K562 (cell line): ENCODE measurements at regions not wholly inside any gene's neighbourhood (a gene's known extent, or its start where the extent isn't known, plus 50 kb on each side); places are given as distances from the start of the nearest gene placed in this dataset.

Experiments used
- ATAC-seq: fragments of 200-7000 bp; cut with Tn5 transposase; 3 replicates; pipeline ENCODE4 v1.9.1; 2020; ENCODE audit warnings: moderate library complexity
- BruUV-seq: library from RNA; stranded (reverse); fragments of 400-500 nt; replicated peaks from 2 replicates; lab custom pipeline; 2021; lab: Mats Ljungman, UMichigan
- CTCF ChIA-PET: fragments of 300-600 bp; formaldehyde crosslinking; extraction: SDS; loops from one replicate; lab custom pipeline; 2021; ENCODE audit warnings: low intra/inter-chr PET ratio; lab: Yijun Ruan, JAX
- POLR2A ChIA-PET: fragments of 300-600, 350-650 bp; sonication (Branson Sonifier 250); formaldehyde crosslinking; extraction: SDS; loops from one replicate; lab custom pipeline; 2021; ENCODE audit warnings: antibody characterized with exemption, inconsistent platforms; lab: Yijun Ruan, JAX
- DNase-seq, 4 experiments: peaks; one replicate each; pipeline versions ENCODE4 v3.0.0 to v3.0.0-alpha.2; 2011 to 2018; ENCODE audit warnings: low spot score in 3 of 4, mixed read lengths in 3 of 4; ENCODE audit errors: extremely low read depth in 1 of 4
- FAIRE-seq: peaks from 2 replicates; lab custom pipeline; 2011; peaks lifted over from hg19 to GRCh38; lab: Jason Lieb, UNC
- H2AFZ ChIP-seq: 2 replicates; pipeline ENCODE4 v1.6.0; 2011; ENCODE audit warnings: low read depth, low read length, control low read depth, inconsistent platforms
- H3K27ac ChIP-seq: fragments of 200-600 bp; 3 replicates; pipeline ENCODE4 v1.8.0; 2011; ENCODE audit warnings: low read depth, mild to moderate bottlenecking, control low read depth, inconsistent platforms, low read length, moderate library complexity, mixed read lengths; ENCODE audit errors: extremely low read depth
- H3K27me3 ChIP-seq, 2 experiments: fragments of 300-600 bp in 1 of 2; 2 replicates in 1 of 2; 3 replicates in 1 of 2; pipeline versions ENCODE4 v1.6.0 to v1.8.0; 2011; ENCODE audit warnings: inconsistent platforms in 2 of 2, low read length in 2 of 2, mild to moderate bottlenecking in 1 of 2, mixed read lengths in 1 of 2, moderate library complexity in 1 of 2; ENCODE audit not compliant: control insufficient read depth in 2 of 2, insufficient read depth in 2 of 2
- H3K36me3 ChIP-seq: fragments of 300-600 bp; 3 replicates; pipeline ENCODE4 v1.8.0; 2011; ENCODE audit warnings: mild to moderate bottlenecking, low read length, inconsistent platforms; ENCODE audit not compliant: control insufficient read depth, insufficient read depth
- H3K4me1 ChIP-seq, 2 experiments: fragments of 200-600 bp in 1 of 2; replicated peaks in 1 of 2; 2 replicates in 1 of 2; 3 replicates in 1 of 2; pipeline versions ENCODE4 v1.5.1 to v1.8.0; 2011; ENCODE audit warnings: inconsistent platforms in 2 of 2, low read length in 2 of 2, mild to moderate bottlenecking in 1 of 2, mixed read lengths in 1 of 2, moderate library complexity in 1 of 2; ENCODE audit not compliant: control insufficient read depth in 2 of 2, insufficient read depth in 2 of 2
- H3K4me2 ChIP-seq: 2 replicates; pipeline ENCODE4 v1.6.1; 2011; ENCODE audit warnings: low read length, control low read depth, inconsistent platforms, mixed read lengths; ENCODE audit not compliant: insufficient read depth
- H3K4me3 ChIP-seq: fragments of 200-600 bp; sonication (generic), shearing (Covaris generic); 2 replicates; pipeline ENCODE4 v1.5.1; 2016; ENCODE audit warnings: control low read depth, inconsistent platforms
- H3K79me2 ChIP-seq: fragments of 200-600 bp; 3 replicates; pipeline ENCODE4 v1.8.0; 2011; ENCODE audit warnings: low read length, inconsistent platforms; ENCODE audit not compliant: control insufficient read depth, insufficient read depth
- H3K9ac ChIP-seq, 2 experiments: 2 replicates each; pipeline versions ENCODE4 v1.6.0 to v1.6.1; 2011; ENCODE audit warnings: low read depth in 2 of 2, low read length in 2 of 2, control low read depth in 1 of 2, inconsistent platforms in 1 of 2, mild to moderate bottlenecking in 1 of 2, mixed read lengths in 1 of 2; ENCODE audit not compliant: insufficient read depth in 1 of 2
- H3K9me1 ChIP-seq: one replicate; pipeline ENCODE4 v1.6.0; 2011; ENCODE audit warnings: inconsistent platforms, mild to moderate bottlenecking, low read length, moderate library complexity; ENCODE audit not compliant: control insufficient read depth, insufficient read depth
- H3K9me3 ChIP-seq: replicated peaks from 2 replicates; pipeline ENCODE4 v1.5.1; 2011; ENCODE audit warnings: low read depth, low read length, inconsistent platforms; ENCODE audit not compliant: control insufficient read depth, insufficient read depth
- H4K20me1 ChIP-seq: replicated peaks from 2 replicates; pipeline ENCODE4 v1.6.1; 2011; ENCODE audit warnings: low read length, inconsistent platforms, mixed read lengths; ENCODE audit not compliant: control insufficient read depth, insufficient read depth
- CBX2 ChIP-seq: fragments of 200-600 bp; sonication (generic); IDR thresholded peaks from one replicate; pipeline ENCODE4 v1.6.1; 2012; ENCODE audit warnings: mild to moderate bottlenecking, low read length, inconsistent platforms; ENCODE audit not compliant: insufficient read depth, poor library complexity, severe bottlenecking
- FOXJ2 ChIP-seq: fragments of 200-800 bp; sonication (Bioruptor generic); IDR thresholded peaks from 2 replicates; pipeline ENCODE4 v1.6.1; 2016; ENCODE audit warnings: missing genetic modification characterization, missing compliant biosample characterization
- FOXJ3 ChIP-seq: sonication (generic); formaldehyde crosslinking; IDR thresholded peaks from 2 replicates; pipeline ENCODE4 v1.4.0; 2020; ENCODE audit warnings: mild to moderate bottlenecking, missing genetic modification reagents
- FOXK1 ChIP-seq: sonication (generic); formaldehyde crosslinking; IDR thresholded peaks from 2 replicates; pipeline ENCODE4 v1.8.0; 2022; ENCODE audit warnings: missing genetic modification reagents, mild to moderate bottlenecking, borderline replicate concordance
- IFI16 ChIP-seq: fragments of 250-450 bp; sonication (Bioruptor Pico); IDR thresholded peaks from 2 replicates; pipeline ENCODE4 v2.1.2; 2022; ENCODE audit warnings: mild to moderate bottlenecking, inconsistent platforms
- IRF2 ChIP-seq: sonication (generic); formaldehyde crosslinking; IDR thresholded peaks from 2 replicates; pipeline ENCODE4 v1.8.1; 2022; ENCODE audit warnings: mild to moderate bottlenecking, missing genetic modification reagents
- MYNN ChIP-seq, 2 experiments: sonication (generic); formaldehyde crosslinking in 1 of 2; IDR thresholded peaks; 2 replicates each; pipeline versions ENCODE4 v1.5.0 to v1.6.1; 2016 to 2020; ENCODE audit warnings: antibody characterized with exemption in 1 of 2, missing genetic modification reagents in 1 of 2
- ZNF134 ChIP-seq: fragments of 250-450 bp; sonication (Bioruptor Pico); conservative IDR thresholded peaks from 2 replicates; pipeline ENCODE4 v1.4.0; 2020
- ZNF197 ChIP-seq: fragments of 200-800 bp; sonication (Bioruptor generic); IDR thresholded peaks from 2 replicates; pipeline ENCODE4 v1.6.1; 2016; ENCODE audit warnings: low read depth, missing genetic modification characterization, missing compliant biosample characterization
- ZNF354B ChIP-seq: fragments of 250-450 bp; sonication (Bioruptor Pico); IDR thresholded peaks from 2 replicates; pipeline ENCODE4 v1.4.0; 2020
- ZNF589 ChIP-seq: fragments of 200-800 bp; sonication (Bioruptor generic); IDR thresholded peaks from 2 replicates; pipeline ENCODE4 v1.6.1; 2016; ENCODE audit warnings: low read depth, missing genetic modification characterization, missing compliant biosample characterization
- WGBS: fragments of 100-300 bp; shearing (Covaris generic); methylation state at CpG from one replicate; pipeline ENCODE4 v1.1.6; 2016; ENCODE audit warnings: low coverage, mixed read lengths; ENCODE audit not compliant: insufficient coverage; ENCODE audit errors: missing lambda C conversion rate; 5-methylcytosine and 5-hydroxymethylcytosine counted together
- in situ Hi-C: fragments of 300-500 bp; cut with MboI; formaldehyde crosslinking; loops from 4 replicates; pipeline ENCODE4 v1.15.0; 2018; ENCODE audit warnings: inconsistent platforms, mixed read lengths
- intact Hi-C: fragments of 100-400 bp; cut with micrococcal nuclease; formaldehyde crosslinking; loops from 2 replicates; pipeline ENCODE4 v1.14.2; 2022
- TF ChIP-seq, protein P1 (sequence below): fragments of 450-650 bp; IDR thresholded peaks from 2 replicates; pipeline ENCODE4 v1.6.1; 2016; ENCODE audit warnings: borderline replicate concordance
- TF ChIP-seq, protein P2 (sequence below): fragments of 250-450 bp; sonication (Bioruptor Pico); IDR thresholded peaks from 2 replicates; pipeline ENCODE4 v1.9.0; 2021; ENCODE audit warnings: mild to moderate bottlenecking
- TF ChIP-seq, protein P3 (sequence below), 2 experiments: fragments of 450-650 bp in 1 of 2; sonication (generic) in 1 of 2; formaldehyde crosslinking in 1 of 2; IDR thresholded peaks in 1 of 2; conservative IDR thresholded peaks in 1 of 2; 2 replicates each; pipeline versions ENCODE4 v1.6.1 to v1.8.1; 2016 to 2023; ENCODE audit warnings: mild to moderate bottlenecking in 2 of 2, moderate library complexity in 2 of 2, inconsistent platforms in 1 of 2, missing genetic modification reagents in 1 of 2
- TF ChIP-seq, protein P4 (sequence below): fragments of 200-800 bp; sonication (Bioruptor generic); IDR thresholded peaks from 2 replicates; pipeline ENCODE4 v1.6.1; 2016; ENCODE audit warnings: missing genetic modification characterization, missing compliant biosample characterization

DNA sequence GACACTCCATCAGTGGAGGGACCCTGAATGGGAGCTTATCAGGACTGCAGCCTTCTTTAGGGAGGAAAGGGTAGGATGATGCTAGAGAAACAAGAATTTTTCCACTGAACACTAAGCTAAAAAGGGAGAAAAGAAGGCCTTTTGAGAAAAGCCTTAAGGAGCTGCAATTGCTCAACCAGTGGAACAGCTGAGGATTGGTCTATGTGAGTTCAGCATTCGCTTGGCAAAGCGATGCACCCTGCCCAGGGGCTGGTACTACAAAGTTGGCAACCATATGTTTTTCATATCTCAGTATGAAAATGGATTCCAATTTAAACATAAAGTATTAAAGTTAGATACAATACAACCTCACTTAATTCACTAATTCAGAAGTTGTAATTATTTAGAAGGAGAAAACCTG lies 117.8 kb upstream of the FAM20A start:
- ATAC-seq (no peak), DNase-seq (no peak), FAIRE-seq (no peak)
- no peaks in the 10 kb centered on the region for H3K4me1 ChIP-seq
- H3K4me3 ChIP-seq, result no peak overlapping the region
- ChIA-PET CTCF (no interaction called here), POLR2A (no interaction called here)
- in situ Hi-C loops, result no loop called here
- H3K9me1 ChIP-seq, result no peaks in the 10 kb centered on the region
- H3K27ac ChIP-seq, result no peak overlapping the region
- no peaks in the 10 kb centered on the region for H3K36me3 ChIP-seq
- WGBS, result 0% methylated on average over 2 of the region's 2 CpGs
- no peak overlapping the region for H2AFZ ChIP-seq
- H3K9me3 ChIP-seq, result no peaks in the 10 kb centered on the region
- H3K79me2 ChIP-seq, result no peaks in the 10 kb centered on the region
- intact Hi-C loops, result no loop called here
- H4K20me1 ChIP-seq, result no peaks in the 10 kb centered on the region
- no peaks in the 10 kb centered on the region for H3K27me3 ChIP-seq
- no peak overlapping the region for H3K9ac ChIP-seq
- BruUV-seq, result no TSS peak
- H3K4me2 ChIP-seq, result no peak overlapping the region
- no peak for TF ChIP-seq ZNF354B (CRISPR knock-in tag)
- TF ChIP-seq, protein P1, sequence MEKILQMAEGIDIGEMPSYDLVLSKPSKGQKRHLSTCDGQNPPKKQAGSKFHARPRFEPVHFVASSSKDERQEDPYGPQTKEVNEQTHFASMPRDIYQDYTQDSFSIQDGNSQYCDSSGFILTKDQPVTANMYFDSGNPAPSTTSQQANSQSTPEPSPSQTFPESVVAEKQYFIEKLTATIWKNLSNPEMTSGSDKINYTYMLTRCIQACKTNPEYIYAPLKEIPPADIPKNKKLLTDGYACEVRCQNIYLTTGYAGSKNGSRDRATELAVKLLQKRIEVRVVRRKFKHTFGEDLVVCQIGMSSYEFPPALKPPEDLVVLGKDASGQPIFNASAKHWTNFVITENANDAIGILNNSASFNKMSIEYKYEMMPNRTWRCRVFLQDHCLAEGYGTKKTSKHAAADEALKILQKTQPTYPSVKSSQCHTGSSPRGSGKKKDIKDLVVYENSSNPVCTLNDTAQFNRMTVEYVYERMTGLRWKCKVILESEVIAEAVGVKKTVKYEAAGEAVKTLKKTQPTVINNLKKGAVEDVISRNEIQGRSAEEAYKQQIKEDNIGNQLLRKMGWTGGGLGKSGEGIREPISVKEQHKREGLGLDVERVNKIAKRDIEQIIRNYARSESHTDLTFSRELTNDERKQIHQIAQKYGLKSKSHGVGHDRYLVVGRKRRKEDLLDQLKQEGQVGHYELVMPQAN, result no peak
- TF ChIP-seq, protein P2, sequence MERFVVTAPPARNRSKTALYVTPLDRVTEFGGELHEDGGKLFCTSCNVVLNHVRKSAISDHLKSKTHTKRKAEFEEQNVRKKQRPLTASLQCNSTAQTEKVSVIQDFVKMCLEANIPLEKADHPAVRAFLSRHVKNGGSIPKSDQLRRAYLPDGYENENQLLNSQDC (CRISPR knock-in tag), result no peak
- TF ChIP-seq IRF2 (CRISPR knock-in tag), result no peak
- TF ChIP-seq MYNN (IDR thresholded peaks at IDR 0.05), result no peak
- no peak for TF ChIP-seq MYNN (CRISPR knock-in tag; IDR thresholded peaks at IDR 0.05)
- TF ChIP-seq, protein P3, sequence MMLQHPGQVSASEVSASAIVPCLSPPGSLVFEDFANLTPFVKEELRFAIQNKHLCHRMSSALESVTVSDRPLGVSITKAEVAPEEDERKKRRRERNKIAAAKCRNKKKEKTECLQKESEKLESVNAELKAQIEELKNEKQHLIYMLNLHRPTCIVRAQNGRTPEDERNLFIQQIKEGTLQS (IDR thresholded peaks at IDR 0.05), result no peak
- TF ChIP-seq, protein P3 (CRISPR knock-in tag; conservative IDR thresholded peaks at IDR 0.05), result no peak
- no peak for TF ChIP-seq FOXJ3 (CRISPR knock-in tag)
- no peak for TF ChIP-seq CBX2
- TF ChIP-seq FOXK1, result no peak
- no peak for TF ChIP-seq ZNF197
- TF ChIP-seq FOXJ2 (tag), result no peak
- TF ChIP-seq ZNF589 (CRISPR knock-in tag), result no peak
- TF ChIP-seq, protein P4, sequence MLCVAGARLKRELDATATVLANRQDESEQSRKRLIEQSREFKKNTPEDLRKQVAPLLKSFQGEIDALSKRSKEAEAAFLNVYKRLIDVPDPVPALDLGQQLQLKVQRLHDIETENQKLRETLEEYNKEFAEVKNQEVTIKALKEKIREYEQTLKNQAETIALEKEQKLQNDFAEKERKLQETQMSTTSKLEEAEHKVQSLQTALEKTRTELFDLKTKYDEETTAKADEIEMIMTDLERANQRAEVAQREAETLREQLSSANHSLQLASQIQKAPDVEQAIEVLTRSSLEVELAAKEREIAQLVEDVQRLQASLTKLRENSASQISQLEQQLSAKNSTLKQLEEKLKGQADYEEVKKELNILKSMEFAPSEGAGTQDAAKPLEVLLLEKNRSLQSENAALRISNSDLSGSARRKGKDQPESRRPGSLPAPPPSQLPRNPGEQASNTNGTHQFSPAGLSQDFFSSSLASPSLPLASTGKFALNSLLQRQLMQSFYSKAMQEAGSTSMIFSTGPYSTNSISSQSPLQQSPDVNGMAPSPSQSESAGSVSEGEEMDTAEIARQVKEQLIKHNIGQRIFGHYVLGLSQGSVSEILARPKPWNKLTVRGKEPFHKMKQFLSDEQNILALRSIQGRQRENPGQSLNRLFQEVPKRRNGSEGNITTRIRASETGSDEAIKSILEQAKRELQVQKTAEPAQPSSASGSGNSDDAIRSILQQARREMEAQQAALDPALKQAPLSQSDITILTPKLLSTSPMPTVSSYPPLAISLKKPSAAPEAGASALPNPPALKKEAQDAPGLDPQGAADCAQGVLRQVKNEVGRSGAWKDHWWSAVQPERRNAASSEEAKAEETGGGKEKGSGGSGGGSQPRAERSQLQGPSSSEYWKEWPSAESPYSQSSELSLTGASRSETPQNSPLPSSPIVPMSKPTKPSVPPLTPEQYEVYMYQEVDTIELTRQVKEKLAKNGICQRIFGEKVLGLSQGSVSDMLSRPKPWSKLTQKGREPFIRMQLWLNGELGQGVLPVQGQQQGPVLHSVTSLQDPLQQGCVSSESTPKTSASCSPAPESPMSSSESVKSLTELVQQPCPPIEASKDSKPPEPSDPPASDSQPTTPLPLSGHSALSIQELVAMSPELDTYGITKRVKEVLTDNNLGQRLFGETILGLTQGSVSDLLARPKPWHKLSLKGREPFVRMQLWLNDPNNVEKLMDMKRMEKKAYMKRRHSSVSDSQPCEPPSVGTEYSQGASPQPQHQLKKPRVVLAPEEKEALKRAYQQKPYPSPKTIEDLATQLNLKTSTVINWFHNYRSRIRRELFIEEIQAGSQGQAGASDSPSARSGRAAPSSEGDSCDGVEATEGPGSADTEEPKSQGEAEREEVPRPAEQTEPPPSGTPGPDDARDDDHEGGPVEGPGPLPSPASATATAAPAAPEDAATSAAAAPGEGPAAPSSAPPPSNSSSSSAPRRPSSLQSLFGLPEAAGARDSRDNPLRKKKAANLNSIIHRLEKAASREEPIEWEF (CRISPR knock-in tag), result no peak
- TF ChIP-seq IFI16 (CRISPR knock-in tag), result no peak
- no peak for TF ChIP-seq ZNF134 (CRISPR knock-in tag)
